OCI-LY7 (cell line): ENCODE measurements at regions not wholly inside any gene's neighbourhood (a gene's known extent, or its start where the extent isn't known, plus 50 kb on each side); places are given as distances from the start of the nearest gene placed in this dataset.

Experiments
- EZH2phosphoT487 ChIP-seq: fragments of 200-600 bp; sonication (generic); IDR thresholded peaks from 2 replicates; pipeline ENCODE4 v1.6.1; 2018; ENCODE audit warnings: low read depth, borderline replicate concordance, mild to moderate bottlenecking, mixed run types, antibody characterized with exemption, low read length, moderate library complexity, mixed read lengths
- TF ChIP-seq, protein P1 (sequence below): fragments of 200-600 bp; sonication (generic); conservative IDR thresholded peaks from 2 replicates; pipeline ENCODE4 v1.5.1; 2014; ENCODE audit warnings: mild to moderate bottlenecking, antibody characterized with exemption, low read length, moderate library complexity, mixed read lengths

DNA sequence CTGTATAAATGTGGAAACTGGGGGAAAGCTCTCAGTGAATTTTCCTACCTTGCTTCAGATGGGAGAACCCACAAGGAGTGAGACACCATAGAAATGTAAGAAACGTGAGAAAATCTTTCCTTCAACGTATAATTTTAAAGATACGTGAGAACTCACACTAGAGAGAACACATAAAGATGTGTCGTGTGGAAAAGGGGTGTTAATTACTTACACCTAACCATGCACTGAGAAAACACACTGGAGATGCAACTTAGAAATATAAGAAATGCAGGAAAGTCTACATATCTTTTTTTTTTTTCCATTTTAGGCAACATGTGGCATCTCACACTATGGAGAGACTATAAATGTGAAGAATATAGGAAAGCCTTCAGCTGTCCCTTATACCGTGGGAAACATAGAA lies 352.9 kb upstream of the NETO1 start:
- TF ChIP-seq, protein P1, sequence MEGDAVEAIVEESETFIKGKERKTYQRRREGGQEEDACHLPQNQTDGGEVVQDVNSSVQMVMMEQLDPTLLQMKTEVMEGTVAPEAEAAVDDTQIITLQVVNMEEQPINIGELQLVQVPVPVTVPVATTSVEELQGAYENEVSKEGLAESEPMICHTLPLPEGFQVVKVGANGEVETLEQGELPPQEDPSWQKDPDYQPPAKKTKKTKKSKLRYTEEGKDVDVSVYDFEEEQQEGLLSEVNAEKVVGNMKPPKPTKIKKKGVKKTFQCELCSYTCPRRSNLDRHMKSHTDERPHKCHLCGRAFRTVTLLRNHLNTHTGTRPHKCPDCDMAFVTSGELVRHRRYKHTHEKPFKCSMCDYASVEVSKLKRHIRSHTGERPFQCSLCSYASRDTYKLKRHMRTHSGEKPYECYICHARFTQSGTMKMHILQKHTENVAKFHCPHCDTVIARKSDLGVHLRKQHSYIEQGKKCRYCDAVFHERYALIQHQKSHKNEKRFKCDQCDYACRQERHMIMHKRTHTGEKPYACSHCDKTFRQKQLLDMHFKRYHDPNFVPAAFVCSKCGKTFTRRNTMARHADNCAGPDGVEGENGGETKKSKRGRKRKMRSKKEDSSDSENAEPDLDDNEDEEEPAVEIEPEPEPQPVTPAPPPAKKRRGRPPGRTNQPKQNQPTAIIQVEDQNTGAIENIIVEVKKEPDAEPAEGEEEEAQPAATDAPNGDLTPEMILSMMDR, result no peak
- TF ChIP-seq EZH2phosphoT487, result no peak
